ENCODE measurements at regions not wholly inside any gene's neighbourhood (a gene's known extent, or its start where the extent isn't known, plus 50 kb on each side); places are given as distances from the start of the nearest gene placed in this dataset.

- peaks cover 10% of the 10 kb centered on the region for H3K36me3 ChIP-seq (replicated peaks)
- H3K27me3 ChIP-seq (replicated peaks) = no peaks in the 10 kb centered on the region
- TF ChIP-seq, protein P1, sequence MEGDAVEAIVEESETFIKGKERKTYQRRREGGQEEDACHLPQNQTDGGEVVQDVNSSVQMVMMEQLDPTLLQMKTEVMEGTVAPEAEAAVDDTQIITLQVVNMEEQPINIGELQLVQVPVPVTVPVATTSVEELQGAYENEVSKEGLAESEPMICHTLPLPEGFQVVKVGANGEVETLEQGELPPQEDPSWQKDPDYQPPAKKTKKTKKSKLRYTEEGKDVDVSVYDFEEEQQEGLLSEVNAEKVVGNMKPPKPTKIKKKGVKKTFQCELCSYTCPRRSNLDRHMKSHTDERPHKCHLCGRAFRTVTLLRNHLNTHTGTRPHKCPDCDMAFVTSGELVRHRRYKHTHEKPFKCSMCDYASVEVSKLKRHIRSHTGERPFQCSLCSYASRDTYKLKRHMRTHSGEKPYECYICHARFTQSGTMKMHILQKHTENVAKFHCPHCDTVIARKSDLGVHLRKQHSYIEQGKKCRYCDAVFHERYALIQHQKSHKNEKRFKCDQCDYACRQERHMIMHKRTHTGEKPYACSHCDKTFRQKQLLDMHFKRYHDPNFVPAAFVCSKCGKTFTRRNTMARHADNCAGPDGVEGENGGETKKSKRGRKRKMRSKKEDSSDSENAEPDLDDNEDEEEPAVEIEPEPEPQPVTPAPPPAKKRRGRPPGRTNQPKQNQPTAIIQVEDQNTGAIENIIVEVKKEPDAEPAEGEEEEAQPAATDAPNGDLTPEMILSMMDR (IDR thresholded peaks at IDR 0.05; ENCODE audit: low read depth, low read length, missing control alignments) = no peak
- H3K27ac ChIP-seq = peak overlapping the region; percentile 98
- in situ Hi-C loops (cut with HindIII; ENCODE audit: low pct_ligation_motif_present, low sequenced_read_pairs) = no loop called here
- H3K4me3 ChIP-seq (ENCODE audit: low read depth, low read length) = peak overlapping the region; percentile 53
- DNase-seq = peak; percentile 81
Observed at GRCh38 chr6:71404145-71404966, 115.7 kb downstream of the OGFRL1 start.

- H3K27ac ChIP-seq = peak overlapping the region; percentile 98
- DNase-seq = no peak
Observed at GRCh38 chr6:71404967-71405278, 116.3 kb downstream of the OGFRL1 start.

GRCh38 chr6:71405416-71405815, 116.8 kb downstream of the OGFRL1 start:
- Histone ChIP-seq H3K36me3 (replicated peaks) (peaks cover 16% of the 10 kb centered on the region), H3K27ac (peak overlapping the region; percentile 98), H3K27me3 (replicated peaks) (no peaks in the 10 kb centered on the region), H3K4me3 (ENCODE audit: low read depth, low read length) (no peak overlapping the region)
- TF ChIP-seq, protein P1 (IDR thresholded peaks at IDR 0.05; ENCODE audit: low read depth, low read length, missing control alignments) = no peak
- in situ Hi-C loops (cut with HindIII; ENCODE audit: low pct_ligation_motif_present, low sequenced_read_pairs) = no loop called here
- DNase-seq = no peak

More at GRCh38 chr6:71404967-71405278, 116.3 kb downstream of the OGFRL1 start:
- TF ChIP-seq, protein P1 (IDR thresholded peaks at IDR 0.05; ENCODE audit: low read depth, low read length, missing control alignments) = no peak
- peaks cover 14% of the 10 kb centered on the region for H3K36me3 ChIP-seq (replicated peaks)
- no peak overlapping the region for H3K4me3 ChIP-seq (ENCODE audit: low read depth, low read length)
- H3K27me3 ChIP-seq (replicated peaks) = no peaks in the 10 kb centered on the region
- in situ Hi-C loops (cut with HindIII; ENCODE audit: low pct_ligation_motif_present, low sequenced_read_pairs) = no loop called here

- Histone ChIP-seq H3K4me3 (ENCODE audit: low read depth, low read length) (no peak overlapping the region), H3K27me3 (replicated peaks) (no peaks in the 10 kb centered on the region), H3K27ac (peak overlapping the region; percentile 98), H3K36me3 (replicated peaks) (peaks cover 16% of the 10 kb centered on the region)
- DNase-seq = no peak
- in situ Hi-C loops (cut with HindIII; ENCODE audit: low pct_ligation_motif_present, low sequenced_read_pairs) = no loop called here
- TF ChIP-seq, protein P1 (IDR thresholded peaks at IDR 0.05; ENCODE audit: low read depth, low read length, missing control alignments) = no peak
Observed at GRCh38 chr6:71406865-71407860, 118.6 kb downstream of the OGFRL1 start.

GRCh38 chr6:71408787-71409723, 120.4 kb downstream of the OGFRL1 start:
- Histone ChIP-seq H3K27ac (peak overlapping the region; percentile 51), H3K4me3 (ENCODE audit: low read depth, low read length) (no peak overlapping the region), H3K27me3 (replicated peaks) (no peaks in the 10 kb centered on the region), H3K36me3 (replicated peaks) (peaks cover 12% of the 10 kb centered on the region)
- TF ChIP-seq, protein P1 (IDR thresholded peaks at IDR 0.05; ENCODE audit: low read depth, low read length, missing control alignments) = no peak
- in situ Hi-C loops (cut with HindIII; ENCODE audit: low pct_ligation_motif_present, low sequenced_read_pairs) = no loop called here
- no peak for DNase-seq

Measured in brain microvascular endothelial cell (primary cell).